GM18520 (cell line): ENCODE measurements at regions not wholly inside any gene's neighbourhood (a gene's known extent, or its start where the extent isn't known, plus 50 kb on each side); places are given as distances from the start of the nearest gene placed in this dataset.
A peak's percentile ranks its signal among the peaks of the same experiment; 100 is the strongest.

ENCODE experiments used
- ATAC-seq: cut with Tn5 transposase; IDR thresholded peaks from one replicate; pipeline ENCODE4 v1.9.1; 2021; ENCODE audit not compliant: unreplicated experiment

- no peak for ATAC-seq
These were observed 369.8 kb upstream of the SMIM30 start for GRCh38 chr7:113487925-113488731.

GRCh38 chr7:113486548-113486947 is 368.2 kb upstream of the SMIM30 start:
- no peak for ATAC-seq

- ATAC-seq = no peak
These were observed 365.3 kb upstream of the SMIM30 start for GRCh38 chr7:113483657-113484056.

- ATAC-seq = no peak
These were observed 362.2 kb upstream of the SMIM30 start for GRCh38 chr7:113480537-113480936.

- no peak for ATAC-seq
These were observed 345.9 kb upstream of the SMIM30 start for GRCh38 chr7:113464096-113464855.

GRCh38 chr7:113460067-113460466 is 341.7 kb upstream of the SMIM30 start:
- ATAC-seq = no peak

- no peak for ATAC-seq
These were observed 338.2 kb upstream of the SMIM30 start for GRCh38 chr7:113456533-113456932.

GRCh38 chr7:113454597-113455169 is 336.3 kb upstream of the SMIM30 start:
- no peak for ATAC-seq

GRCh38 chr7:113452245-113452644 is 333.9 kb upstream of the SMIM30 start:
- ATAC-seq = no peak

- ATAC-seq = no peak
These were observed 328.4 kb upstream of the SMIM30 start for GRCh38 chr7:113446791-113447190.

GRCh38 chr7:113446391-113446790 is 328.0 kb upstream of the SMIM30 start:
- ATAC-seq = no peak

- ATAC-seq = no peak
These were observed 325.9 kb upstream of the SMIM30 start for GRCh38 chr7:113444261-113444660.

- no peak for ATAC-seq
These were observed 321.8 kb upstream of the SMIM30 start for GRCh38 chr7:113440173-113440572.

GRCh38 chr7:113431406-113431805 is 313.1 kb upstream of the SMIM30 start:
- ATAC-seq = no peak

- ATAC-seq = no peak
These were observed 305.9 kb upstream of the SMIM30 start for GRCh38 chr7:113424185-113424817.

GRCh38 chr7:113421696-113422330 is 303.5 kb upstream of the SMIM30 start:
- peak; percentile 100 for ATAC-seq

GRCh38 chr7:113414401-113415035 is 296.2 kb upstream of the SMIM30 start:
- ATAC-seq = no peak

GRCh38 chr7:113412410-113412809 is 294.1 kb upstream of the SMIM30 start:
- no peak for ATAC-seq

GRCh38 chr7:113410796-113411195 is 292.4 kb upstream of the SMIM30 start:
- no peak for ATAC-seq

- ATAC-seq = no peak
These were observed 290.6 kb upstream of the SMIM30 start for GRCh38 chr7:113408999-113409398.
